ENCODE measurements at regions not wholly inside any gene's neighbourhood (a gene's known extent, or its start where the extent isn't known, plus 50 kb on each side); places are given as distances from the start of the nearest gene placed in this dataset.
"Not testable (repeated sequence)": the region's sequence is repeated elsewhere in the genome, so short reads cannot be mapped to it uniquely, and the experiment has no call there.

DNA sequence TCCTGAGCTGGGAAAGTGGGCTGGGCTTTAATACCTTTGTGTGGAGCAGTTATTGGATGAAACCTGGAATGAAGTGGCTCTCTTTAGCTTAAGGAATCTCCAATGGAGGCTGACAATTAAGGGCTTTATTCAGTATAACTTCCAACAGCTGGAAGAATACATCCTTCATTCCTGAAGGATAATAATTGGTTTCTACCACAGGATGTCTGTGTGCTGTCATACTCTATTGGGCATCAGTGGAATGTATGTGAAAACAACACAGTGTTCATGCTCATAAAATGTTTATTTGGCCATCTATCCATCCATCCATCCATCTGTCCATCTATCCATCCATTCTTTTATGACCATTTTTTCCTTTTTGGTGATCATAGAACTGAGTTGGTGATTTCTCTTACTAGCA is 220.7 kb upstream of the GAP43 start:
- H3K4me1 ChIP-seq: no peaks in the 10 kb centered on the region
- H3K4me3 ChIP-seq: no peak overlapping the region
- H3K36me3 ChIP-seq (replicated peaks in 1 of 2; ENCODE audit: insufficient read depth in 1 of 2, low read depth in 2 of 2): no peaks in the 10 kb centered on the region
- no peak for TF ChIP-seq POLR2A (IDR thresholded peaks at IDR 0.05)
- no peak for TF ChIP-seq CTCF (IDR thresholded peaks at IDR 0.05)
- DNase-seq: no peak
- no peak for ATAC-seq
- no peaks in the 10 kb centered on the region for H3K27me3 ChIP-seq
- no peaks in the 10 kb centered on the region for H3K9me3 ChIP-seq
- no peak overlapping the region for H3K27ac ChIP-seq
- intact Hi-C loops (cut with DNase I): no loop called here

DNA sequence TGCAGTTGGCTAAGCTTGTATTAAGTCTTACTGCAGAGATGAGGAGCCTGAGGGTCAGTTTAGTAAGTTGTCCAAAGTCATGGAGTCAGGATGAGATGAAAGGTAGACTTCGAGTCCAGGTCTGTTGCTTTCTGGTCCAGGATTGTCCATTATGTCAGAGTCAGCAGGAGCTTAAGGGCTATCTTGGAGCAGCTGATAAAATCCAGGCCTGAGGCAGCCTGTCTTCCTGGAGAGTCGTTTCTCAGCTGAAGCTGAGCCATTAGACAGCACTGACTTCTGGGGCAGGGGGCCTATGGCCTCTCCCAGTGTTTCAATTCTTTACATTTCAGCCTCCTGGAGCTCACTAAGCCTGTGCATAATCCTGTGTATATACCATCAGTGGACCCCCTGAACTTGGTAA is 219.5 kb upstream of the GAP43 start:
- H3K4me1 ChIP-seq: no peaks in the 10 kb centered on the region
- DNase-seq (no peak), ATAC-seq (no peak)
- TF ChIP-seq CTCF (IDR thresholded peaks at IDR 0.05): no peak
- no peak for TF ChIP-seq POLR2A (IDR thresholded peaks at IDR 0.05)
- no peaks in the 10 kb centered on the region for H3K36me3 ChIP-seq (replicated peaks in 1 of 2; ENCODE audit: insufficient read depth in 1 of 2, low read depth in 2 of 2)
- no peak overlapping the region for H3K27ac ChIP-seq
- WGBS, 2 donors: 26 to 35% methylated on average over 2 of the region's 2 CpGs
- intact Hi-C loops (cut with DNase I): no loop called here
- H3K4me3 ChIP-seq: no peak overlapping the region
- no peaks in the 10 kb centered on the region for H3K9me3 ChIP-seq
- H3K27me3 ChIP-seq: no peaks in the 10 kb centered on the region

- Histone ChIP-seq H3K4me1 (no peaks in the 10 kb centered on the region), H3K36me3 (replicated peaks in 1 of 2; ENCODE audit: insufficient read depth in 1 of 2, low read depth in 2 of 2) (no peaks in the 10 kb centered on the region), H3K27me3 (no peaks in the 10 kb centered on the region), H3K9me3 (no peaks in the 10 kb centered on the region), H3K27ac (no peak overlapping the region), H3K4me3 (no peak overlapping the region)
- 75 to 82% methylated on average over 5 of the region's 5 CpGs for WGBS, 2 donors
- no peak for TF ChIP-seq CTCF (IDR thresholded peaks at IDR 0.05)
- no peak for TF ChIP-seq POLR2A (IDR thresholded peaks at IDR 0.05)
- DNase-seq: no peak
- intact Hi-C loops (cut with DNase I): no loop called here
- no peak for ATAC-seq
These were observed 213.7 kb upstream of the GAP43 start for GRCh38 chr3:115409596-115409995.

GRCh38 chr3:115414610-115415009 is 208.7 kb upstream of the GAP43 start:
- H3K27ac ChIP-seq; H3K36me3 ChIP-seq (replicated peaks in 1 of 2; ENCODE audit: insufficient read depth in 1 of 2, low read depth in 2 of 2); H3K4me1 ChIP-seq; ATAC-seq; DNase-seq; H3K27me3 ChIP-seq; intact Hi-C loops (cut with DNase I); H3K4me3 ChIP-seq; H3K9me3 ChIP-seq: not testable (repeated sequence)
- WGBS, 2 donors: 86 to 89% methylated on average over 4 of the region's 4 CpGs

- no peak for ATAC-seq
- 77 to 86% methylated on average over 4 of the region's 4 CpGs for WGBS, 2 donors
- Histone ChIP-seq H3K4me3 (no peak overlapping the region), H3K36me3 (replicated peaks in 1 of 2; ENCODE audit: insufficient read depth in 1 of 2, low read depth in 2 of 2) (no peaks in the 10 kb centered on the region), H3K4me1 (no peaks in the 10 kb centered on the region), H3K9me3 (no peaks in the 10 kb centered on the region), H3K27me3 (no peaks in the 10 kb centered on the region), H3K27ac (no peak overlapping the region)
- intact Hi-C loops (cut with DNase I): no loop called here
- TF ChIP-seq CTCF (IDR thresholded peaks at IDR 0.05): no peak
- no peak for TF ChIP-seq POLR2A (IDR thresholded peaks at IDR 0.05)
- no peak for DNase-seq
These were observed 207.9 kb upstream of the GAP43 start for GRCh38 chr3:115415246-115415996.
